ENCODE measurements at regions not wholly inside any gene's neighbourhood (a gene's known extent, or its start where the extent isn't known, plus 50 kb on each side); places are given as distances from the start of the nearest gene placed in this dataset.

DNA sequence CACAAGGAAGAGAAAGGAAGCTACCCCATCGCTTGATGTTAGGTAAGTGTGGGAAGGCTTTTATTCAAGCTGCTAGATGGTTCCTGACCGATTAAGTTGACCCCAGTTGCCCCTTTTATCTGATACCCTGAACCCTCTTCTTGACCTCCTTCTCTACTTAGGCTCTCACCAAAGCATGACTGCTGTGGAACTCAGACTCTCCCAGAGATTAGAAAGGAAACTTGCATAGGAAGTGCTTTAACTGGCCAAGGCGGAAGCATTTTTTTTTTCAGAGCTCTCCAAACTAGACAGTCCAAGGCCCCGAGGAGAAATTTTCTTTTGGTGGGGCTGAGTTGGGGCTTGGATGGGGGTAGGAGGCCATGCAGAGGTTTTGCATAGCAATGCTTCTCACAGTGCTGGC is 101.3 kb upstream of the USP24 start:
- TF ChIP-seq, protein P1, sequence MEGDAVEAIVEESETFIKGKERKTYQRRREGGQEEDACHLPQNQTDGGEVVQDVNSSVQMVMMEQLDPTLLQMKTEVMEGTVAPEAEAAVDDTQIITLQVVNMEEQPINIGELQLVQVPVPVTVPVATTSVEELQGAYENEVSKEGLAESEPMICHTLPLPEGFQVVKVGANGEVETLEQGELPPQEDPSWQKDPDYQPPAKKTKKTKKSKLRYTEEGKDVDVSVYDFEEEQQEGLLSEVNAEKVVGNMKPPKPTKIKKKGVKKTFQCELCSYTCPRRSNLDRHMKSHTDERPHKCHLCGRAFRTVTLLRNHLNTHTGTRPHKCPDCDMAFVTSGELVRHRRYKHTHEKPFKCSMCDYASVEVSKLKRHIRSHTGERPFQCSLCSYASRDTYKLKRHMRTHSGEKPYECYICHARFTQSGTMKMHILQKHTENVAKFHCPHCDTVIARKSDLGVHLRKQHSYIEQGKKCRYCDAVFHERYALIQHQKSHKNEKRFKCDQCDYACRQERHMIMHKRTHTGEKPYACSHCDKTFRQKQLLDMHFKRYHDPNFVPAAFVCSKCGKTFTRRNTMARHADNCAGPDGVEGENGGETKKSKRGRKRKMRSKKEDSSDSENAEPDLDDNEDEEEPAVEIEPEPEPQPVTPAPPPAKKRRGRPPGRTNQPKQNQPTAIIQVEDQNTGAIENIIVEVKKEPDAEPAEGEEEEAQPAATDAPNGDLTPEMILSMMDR (conservative IDR thresholded peaks at IDR 0.05 in 1 of 2, IDR thresholded peaks at IDR 0.05 in 1 of 2; ENCODE audit: extremely low read depth in 1 of 2, insufficient read depth in 1 of 2, low read depth in 1 of 2, low read length in 2 of 2) = no peak
- no peak for TF ChIP-seq EZH2 (IDR thresholded peaks at IDR 0.05; ENCODE audit: borderline replicate concordance, low read length)

Data from mammary epithelial cell (primary cell).